RWPE2 (cell line): ENCODE measurements at regions not wholly inside any gene's neighbourhood (a gene's known extent, or its start where the extent isn't known, plus 50 kb on each side); places are given as distances from the start of the nearest gene placed in this dataset.
A peak's percentile ranks its signal among the peaks of the same experiment; 100 is the strongest.

Experiments used
- ATAC-seq: fragments of 200-7000 bp; cut with Tn5 transposase; 3 replicates; pipeline ENCODE4 v1.9.1; 2021; ENCODE audit warnings: low read depth
- DNase-seq: peaks from one replicate; pipeline ENCODE4 v3.0.0-alpha.2; 2020; ENCODE audit warnings: low spot score
- H3K27ac ChIP-seq: fragments of 450-650 bp; 2 replicates; pipeline ENCODE4 v1.5.1; 2017; ENCODE audit warnings: mild to moderate bottlenecking; ENCODE audit not compliant: poor library complexity, severe bottlenecking
- H3K27me3 ChIP-seq: fragments of 250-450 bp; sonication (Bioruptor Pico); 2 replicates; pipeline ENCODE4 v1.5.1; 2021; ENCODE audit warnings: mild to moderate bottlenecking, moderate library complexity; ENCODE audit not compliant: insufficient read depth, poor library complexity, severe bottlenecking
- H3K36me3 ChIP-seq: fragments of 250-450 bp; sonication (Bioruptor Pico); 2 replicates; pipeline ENCODE4 v1.5.1; 2020; ENCODE audit warnings: low read depth, mild to moderate bottlenecking, moderate library complexity
- H3K4me1 ChIP-seq: fragments of 250-450 bp; sonication (Bioruptor Pico); 2 replicates; pipeline ENCODE4 v1.5.1; 2021; ENCODE audit warnings: mild to moderate bottlenecking, moderate library complexity; ENCODE audit not compliant: insufficient read depth, poor library complexity, severe bottlenecking
- H3K4me3 ChIP-seq: fragments of 250-450 bp; sonication (Bioruptor Pico); 2 replicates; pipeline ENCODE4 v1.5.1; 2021; ENCODE audit warnings: mild to moderate bottlenecking, moderate library complexity; ENCODE audit not compliant: severe bottlenecking
- H3K9me3 ChIP-seq: fragments of 250-450 bp; sonication (Bioruptor Pico); 2 replicates; pipeline ENCODE4 v1.5.1; 2021; ENCODE audit warnings: mild to moderate bottlenecking, moderate library complexity; ENCODE audit not compliant: severe bottlenecking
- CTCF ChIP-seq: fragments of 450-650 bp; IDR thresholded peaks from one replicate; pipeline ENCODE4 v1.5.1; 2017; ENCODE audit warnings: mild to moderate bottlenecking, moderate library complexity; ENCODE audit not compliant: poor library complexity, severe bottlenecking

DNA sequence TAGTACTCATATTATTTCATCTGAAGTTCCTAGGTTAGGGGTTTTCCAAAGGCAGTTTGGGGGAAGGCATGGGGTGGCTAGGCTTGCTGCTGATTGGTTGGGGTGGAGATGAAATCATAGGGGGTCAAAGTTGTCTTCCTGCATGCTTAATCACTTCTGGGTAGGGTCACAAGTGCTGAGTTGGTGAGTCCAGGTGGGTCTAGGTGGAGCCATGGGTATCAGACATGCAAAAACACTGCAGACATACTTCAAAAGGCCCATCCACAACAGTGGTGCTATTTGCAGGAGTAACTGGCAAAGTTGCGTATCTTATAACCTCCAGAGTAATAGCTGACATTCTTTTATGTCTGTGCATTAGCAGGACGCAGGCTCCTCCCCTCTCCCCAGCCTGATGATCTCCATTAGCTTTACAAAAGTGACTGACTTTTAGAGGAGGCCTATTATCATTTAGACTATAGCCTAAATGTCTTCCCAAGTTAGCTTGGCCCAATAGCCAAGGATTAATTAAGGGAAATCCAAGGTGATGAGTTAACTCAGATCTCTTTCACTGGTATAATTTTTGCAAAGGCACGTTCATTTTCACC lies 374.4 kb upstream of the PRMT6 start:
- DNase-seq = no peak
- H3K4me3 ChIP-seq = no peak overlapping the region
- ATAC-seq = no peak
- peaks cover 22% of the 10 kb centered on the region for H3K4me1 ChIP-seq
- no peaks in the 10 kb centered on the region for H3K36me3 ChIP-seq
- no peak for TF ChIP-seq CTCF
- no peaks in the 10 kb centered on the region for H3K9me3 ChIP-seq
- no peak overlapping the region for H3K27ac ChIP-seq
- H3K27me3 ChIP-seq = no peaks in the 10 kb centered on the region

DNA sequence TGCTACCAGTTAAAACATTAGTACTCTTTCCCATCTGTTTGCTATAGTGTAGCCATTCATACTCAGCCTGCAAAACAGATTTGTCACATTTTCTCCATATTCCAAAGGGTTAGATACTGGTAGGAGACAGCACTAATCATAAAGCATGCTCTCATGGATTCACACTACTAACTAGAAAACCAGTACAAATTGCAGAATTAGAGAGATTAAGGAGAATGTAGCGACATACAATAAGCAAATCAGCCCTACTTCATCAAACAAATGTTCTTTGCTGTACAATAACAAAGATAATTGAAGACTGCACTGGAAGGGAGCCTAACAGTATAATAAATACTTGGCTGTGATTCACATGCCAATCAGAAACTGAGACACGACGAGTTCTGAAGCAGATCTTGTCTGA lies 368.0 kb upstream of the PRMT6 start:
- no peak overlapping the region for H3K27ac ChIP-seq
- H3K27me3 ChIP-seq = no peaks in the 10 kb centered on the region
- H3K36me3 ChIP-seq = no peaks in the 10 kb centered on the region
- DNase-seq (no peak), ATAC-seq (no peak)
- no peaks in the 10 kb centered on the region for H3K9me3 ChIP-seq
- peaks cover 5% of the 10 kb centered on the region for H3K4me1 ChIP-seq
- no peak for TF ChIP-seq CTCF
- no peak overlapping the region for H3K4me3 ChIP-seq

DNA sequence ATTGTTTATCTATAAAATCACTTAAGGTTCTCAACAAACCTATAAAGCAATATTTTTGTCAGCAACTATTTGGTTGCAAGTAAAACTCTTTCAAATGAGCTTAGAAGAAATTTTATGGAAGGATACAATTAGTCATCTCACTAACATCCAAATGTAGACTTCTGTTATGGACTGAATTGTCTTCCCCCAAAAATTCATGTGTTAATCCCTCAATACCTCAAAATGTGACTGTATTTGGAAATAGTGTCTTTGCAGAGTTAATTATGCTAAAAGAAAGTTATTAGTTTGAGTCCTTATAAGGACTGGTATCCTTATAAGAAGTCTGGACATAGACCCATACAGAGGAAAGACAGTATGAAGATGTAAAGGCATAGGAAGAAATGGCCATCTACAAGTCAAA lies 357.8 kb upstream of the PRMT6 start:
- H3K4me1 ChIP-seq = peaks cover 4% of the 10 kb centered on the region
- no peak for TF ChIP-seq CTCF
- DNase-seq (no peak), ATAC-seq (no peak)
- no peaks in the 10 kb centered on the region for H3K27me3 ChIP-seq
- no peak overlapping the region for H3K4me3 ChIP-seq
- no peaks in the 10 kb centered on the region for H3K36me3 ChIP-seq
- no peaks in the 10 kb centered on the region for H3K9me3 ChIP-seq
- no peak overlapping the region for H3K27ac ChIP-seq

GRCh38 chr1:106699433-106699832 lies 357.0 kb upstream of the PRMT6 start:
- ATAC-seq (no peak), DNase-seq (no peak)
- Histone ChIP-seq H3K9me3 (no peaks in the 10 kb centered on the region), H3K4me3 (no peak overlapping the region), H3K36me3 (no peaks in the 10 kb centered on the region), H3K4me1 (peaks cover 4% of the 10 kb centered on the region), H3K27ac (no peak overlapping the region), H3K27me3 (no peaks in the 10 kb centered on the region)
- TF ChIP-seq CTCF = no peak

GRCh38 chr1:106700211-106700610 lies 356.3 kb upstream of the PRMT6 start:
- no peak for DNase-seq
- Histone ChIP-seq H3K36me3 (no peaks in the 10 kb centered on the region), H3K4me3 (no peak overlapping the region), H3K27ac (no peak overlapping the region), H3K27me3 (no peaks in the 10 kb centered on the region), H3K4me1 (peaks cover 4% of the 10 kb centered on the region), H3K9me3 (no peaks in the 10 kb centered on the region)
- ATAC-seq = peak; percentile 58
- TF ChIP-seq CTCF = no peak
